ENCODE measurements at regions not wholly inside any gene's neighbourhood (a gene's known extent, or its start where the extent isn't known, plus 50 kb on each side); places are given as distances from the start of the nearest gene placed in this dataset.

- DNase-seq (ENCODE audit: low read depth) = no peak
- no peak overlapping the region for H3K4me3 ChIP-seq (ENCODE audit: low read depth, low read length)
- TF ChIP-seq CTCF (conservative IDR thresholded peaks at IDR 0.05; ENCODE audit: low read depth, low read length) = no peak
These were observed 171.1 kb downstream of the RHOU start for GRCh38 chr1:228906223-228906860.

- DNase-seq (ENCODE audit: low read depth) = no peak
These were observed 176.2 kb downstream of the RHOU start for GRCh38 chr1:228911225-228912210.

GRCh38 chr1:228913626-228914414 is 178.5 kb downstream of the RHOU start:
- DNase-seq (ENCODE audit: low read depth) = no peak
- TF ChIP-seq CTCF (conservative IDR thresholded peaks at IDR 0.05; ENCODE audit: low read depth, low read length) = no peak
- no peak overlapping the region for H3K4me3 ChIP-seq (ENCODE audit: low read depth, low read length)

More at GRCh38 chr1:228911225-228912210, 176.2 kb downstream of the RHOU start:
- no peak for TF ChIP-seq CTCF (conservative IDR thresholded peaks at IDR 0.05; ENCODE audit: low read depth, low read length)
- no peak overlapping the region for H3K4me3 ChIP-seq (ENCODE audit: low read depth, low read length)

GRCh38 chr1:228914700-228915099 is 179.4 kb downstream of the RHOU start:
- DNase-seq (ENCODE audit: low read depth) = no peak
- H3K4me3 ChIP-seq (ENCODE audit: low read depth, low read length) = no peak overlapping the region
- no peak for TF ChIP-seq CTCF (conservative IDR thresholded peaks at IDR 0.05; ENCODE audit: low read depth, low read length)

DNA sequence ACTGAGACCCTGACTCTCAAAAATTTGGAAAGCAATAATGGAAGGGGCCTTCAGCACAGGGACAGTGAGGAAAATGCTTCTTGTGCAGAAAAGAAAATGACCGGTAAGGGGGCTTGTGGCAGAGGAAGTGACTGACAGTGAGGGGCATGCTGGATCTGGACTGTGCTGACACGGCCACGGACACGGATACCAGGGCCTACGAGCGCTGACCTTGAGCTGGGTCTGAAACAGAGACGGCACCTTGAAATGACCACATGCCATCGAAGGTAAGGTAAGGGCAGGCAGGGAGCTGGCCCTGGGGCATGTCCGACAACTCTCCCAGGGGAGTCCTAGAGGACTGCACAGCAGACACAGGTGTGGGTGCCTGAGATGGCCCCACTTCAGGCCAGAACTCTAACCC is 182.1 kb downstream of the RHOU start:
- no peak for DNase-seq (ENCODE audit: low read depth)
- TF ChIP-seq CTCF (conservative IDR thresholded peaks at IDR 0.05; ENCODE audit: low read depth, low read length) = no peak
- no peak overlapping the region for H3K4me3 ChIP-seq (ENCODE audit: low read depth, low read length)

GRCh38 chr1:228917755-228918154 is 182.5 kb downstream of the RHOU start:
- TF ChIP-seq CTCF (conservative IDR thresholded peaks at IDR 0.05; ENCODE audit: low read depth, low read length) = no peak
- DNase-seq (ENCODE audit: low read depth) = no peak
- H3K4me3 ChIP-seq (ENCODE audit: low read depth, low read length) = no peak overlapping the region
